Central memory CD8-positive, alpha-beta T cell (primary cell): ENCODE measurements at regions not wholly inside any gene's neighbourhood (a gene's known extent, or its start where the extent isn't known, plus 50 kb on each side); places are given as distances from the start of the nearest gene placed in this dataset.

Source experiments
- ATAC-seq: fragments of 150-1000 bp; cut with Tn5 transposase; replicated peaks from 2 replicates; pipeline ENCODE4 v1.10.0; 2022; ENCODE audit warnings: mild to moderate bottlenecking, moderate FRiP score, moderate number of reproducible peaks; ENCODE audit not compliant: poor library complexity, severe bottlenecking; ENCODE audit errors: extremely low read depth
- DNase-seq, 2 donors: peaks; one replicate each; pipeline ENCODE4 v3.0.0; 2021; ENCODE audit warnings: low spot score in 2 of 2
- H3K27ac Mint-ChIP-seq: one replicate; pipeline ENCODE4 v1.8.0; 2022; ENCODE audit warnings: low read depth, mild to moderate bottlenecking, moderate library complexity, mixed read lengths
- H3K27me3 Mint-ChIP-seq: one replicate; pipeline ENCODE4 v1.8.0; 2022; ENCODE audit warnings: mixed read lengths
- H3K36me3 Mint-ChIP-seq: one replicate; pipeline ENCODE4 v1.8.0; 2022; ENCODE audit warnings: mild to moderate bottlenecking, moderate library complexity, mixed read lengths; ENCODE audit not compliant: insufficient read depth
- H3K4me1 Mint-ChIP-seq: one replicate; pipeline ENCODE4 v1.8.0; 2022; ENCODE audit warnings: mixed read lengths
- H3K4me3 Mint-ChIP-seq: one replicate; pipeline ENCODE4 v1.8.0; 2022; ENCODE audit warnings: mild to moderate bottlenecking, moderate library complexity, mixed read lengths
- H3K9me3 Mint-ChIP-seq: one replicate; pipeline ENCODE4 v1.8.0; 2022; ENCODE audit warnings: mixed read lengths

GRCh38 chr4:99710681-99711345, 53.2 kb upstream of the C4orf54 start:
- no peaks in the 10 kb centered on the region for H3K36me3 Mint-ChIP-seq
- H3K9me3 Mint-ChIP-seq: no peaks in the 10 kb centered on the region
- H3K4me1 Mint-ChIP-seq: no peaks in the 10 kb centered on the region
- no peak for DNase-seq
- H3K27ac Mint-ChIP-seq: no peak overlapping the region
- no peaks in the 10 kb centered on the region for H3K27me3 Mint-ChIP-seq
- no peak overlapping the region for H3K4me3 Mint-ChIP-seq
- no peak for ATAC-seq

GRCh38 chr4:99710020-99710419, 52.4 kb upstream of the C4orf54 start:
- no peaks in the 10 kb centered on the region for H3K4me1 Mint-ChIP-seq
- no peak for DNase-seq
- no peaks in the 10 kb centered on the region for H3K27me3 Mint-ChIP-seq
- H3K36me3 Mint-ChIP-seq: no peaks in the 10 kb centered on the region
- H3K4me3 Mint-ChIP-seq: no peak overlapping the region
- no peak for ATAC-seq
- H3K27ac Mint-ChIP-seq: no peak overlapping the region
- no peaks in the 10 kb centered on the region for H3K9me3 Mint-ChIP-seq

DNA sequence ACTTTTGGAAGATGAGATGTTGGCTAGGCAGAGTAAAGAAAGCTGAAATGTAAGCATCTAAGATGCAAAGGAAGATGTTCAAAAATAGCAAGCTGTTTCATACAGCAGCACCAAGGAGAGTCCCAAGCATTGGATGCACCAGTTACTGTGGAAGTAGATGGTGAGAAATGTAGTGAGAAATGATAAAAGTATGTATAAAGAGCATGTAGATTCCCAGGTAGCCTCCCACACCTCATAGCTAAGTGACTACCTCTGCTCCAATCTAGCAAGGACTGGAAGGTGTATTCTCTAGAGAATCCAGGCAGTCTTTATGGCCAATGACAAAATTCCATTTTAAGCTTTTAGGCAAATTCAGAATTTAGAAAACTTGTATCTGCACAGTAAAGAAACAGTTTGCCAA, 50.9 kb upstream of the C4orf54 start:
- Mint-ChIP-seq H3K27ac (no peak overlapping the region), H3K36me3 (no peaks in the 10 kb centered on the region), H3K27me3 (peaks cover 5% of the 10 kb centered on the region), H3K4me3 (no peak overlapping the region), H3K4me1 (no peaks in the 10 kb centered on the region), H3K9me3 (no peaks in the 10 kb centered on the region)
- ATAC-seq (no peak), DNase-seq (no peak)
